ENCODE measurements at regions not wholly inside any gene's neighbourhood (a gene's known extent, or its start where the extent isn't known, plus 50 kb on each side); places are given as distances from the start of the nearest gene placed in this dataset.

DNA sequence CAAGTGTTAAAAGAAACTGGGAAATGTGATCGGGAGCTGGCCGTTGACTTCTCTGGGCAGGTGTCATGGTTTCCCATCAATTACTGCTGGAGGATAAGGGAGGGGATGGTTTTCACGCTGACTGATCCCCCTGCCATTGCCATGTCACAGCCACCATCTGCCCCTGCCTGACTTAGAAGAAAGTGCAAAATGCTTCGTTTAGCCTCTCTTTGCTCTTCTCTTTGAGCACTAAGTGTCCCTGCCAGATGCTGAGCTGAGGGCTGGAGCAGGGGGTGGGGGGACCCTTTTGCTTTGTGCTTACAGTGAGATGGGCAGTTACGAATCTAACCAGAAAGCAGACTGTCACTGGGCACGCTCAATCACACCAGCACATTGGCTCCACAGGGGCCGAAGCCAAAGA lies 138.4 kb upstream of the ALDH1B1 start:
- H3K36me3 ChIP-seq (ENCODE audit: control insufficient read depth, insufficient read depth, low read length), result no peaks in the 10 kb centered on the region
- no peak overlapping the region for H3K9ac ChIP-seq
- no peaks in the 10 kb centered on the region for H3K4me1 ChIP-seq
- no peak overlapping the region for H3K4me3 ChIP-seq (ENCODE audit: low read depth, low read length)
- no peak overlapping the region for H3K4me2 ChIP-seq (ENCODE audit: low read length)
- no peaks in the 10 kb centered on the region for H3K79me2 ChIP-seq
- H2AFZ ChIP-seq, result no peak overlapping the region
- H3K27ac ChIP-seq, result no peak overlapping the region
- TF ChIP-seq, protein P1, sequence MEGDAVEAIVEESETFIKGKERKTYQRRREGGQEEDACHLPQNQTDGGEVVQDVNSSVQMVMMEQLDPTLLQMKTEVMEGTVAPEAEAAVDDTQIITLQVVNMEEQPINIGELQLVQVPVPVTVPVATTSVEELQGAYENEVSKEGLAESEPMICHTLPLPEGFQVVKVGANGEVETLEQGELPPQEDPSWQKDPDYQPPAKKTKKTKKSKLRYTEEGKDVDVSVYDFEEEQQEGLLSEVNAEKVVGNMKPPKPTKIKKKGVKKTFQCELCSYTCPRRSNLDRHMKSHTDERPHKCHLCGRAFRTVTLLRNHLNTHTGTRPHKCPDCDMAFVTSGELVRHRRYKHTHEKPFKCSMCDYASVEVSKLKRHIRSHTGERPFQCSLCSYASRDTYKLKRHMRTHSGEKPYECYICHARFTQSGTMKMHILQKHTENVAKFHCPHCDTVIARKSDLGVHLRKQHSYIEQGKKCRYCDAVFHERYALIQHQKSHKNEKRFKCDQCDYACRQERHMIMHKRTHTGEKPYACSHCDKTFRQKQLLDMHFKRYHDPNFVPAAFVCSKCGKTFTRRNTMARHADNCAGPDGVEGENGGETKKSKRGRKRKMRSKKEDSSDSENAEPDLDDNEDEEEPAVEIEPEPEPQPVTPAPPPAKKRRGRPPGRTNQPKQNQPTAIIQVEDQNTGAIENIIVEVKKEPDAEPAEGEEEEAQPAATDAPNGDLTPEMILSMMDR (IDR thresholded peaks at IDR 0.05), result no peak
- H3K27me3 ChIP-seq (ENCODE audit: control insufficient read depth, insufficient read depth, low read length), result no peaks in the 10 kb centered on the region
- no peaks in the 10 kb centered on the region for H3K9me3 ChIP-seq (ENCODE audit: control insufficient read depth, low read length)

DNA sequence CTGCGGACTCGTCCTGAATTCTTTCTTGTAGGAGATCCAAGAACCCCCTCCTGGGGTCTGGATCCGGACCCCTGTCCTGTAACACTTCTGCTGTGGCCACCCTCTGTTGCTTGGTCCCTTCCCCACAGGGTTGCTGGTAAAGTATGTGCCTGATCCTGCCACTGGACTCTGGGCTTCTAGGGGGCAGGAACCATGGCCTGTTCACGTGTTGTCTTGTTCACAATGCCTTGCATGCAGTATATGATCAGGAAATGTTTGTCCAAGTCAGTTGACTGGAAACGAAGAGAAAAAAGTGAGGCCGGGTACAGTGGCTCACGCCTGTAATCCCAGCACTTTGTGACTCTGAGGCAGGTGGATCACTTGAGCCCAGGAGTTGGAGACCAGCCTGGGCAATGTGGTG lies 139.3 kb upstream of the ALDH1B1 start:
- H3K4me2 ChIP-seq (ENCODE audit: low read length), result no peak overlapping the region
- H3K4me3 ChIP-seq (ENCODE audit: low read depth, low read length), result no peak overlapping the region
- H3K27ac ChIP-seq, result no peak overlapping the region
- TF ChIP-seq, protein P1 (IDR thresholded peaks at IDR 0.05), result no peak
- H3K4me1 ChIP-seq, result no peaks in the 10 kb centered on the region
- H2AFZ ChIP-seq, result no peak overlapping the region
- H3K9me3 ChIP-seq (ENCODE audit: control insufficient read depth, low read length), result no peaks in the 10 kb centered on the region
- H3K9ac ChIP-seq, result no peak overlapping the region
- no peaks in the 10 kb centered on the region for H3K27me3 ChIP-seq (ENCODE audit: control insufficient read depth, insufficient read depth, low read length)
- no peaks in the 10 kb centered on the region for H3K79me2 ChIP-seq
- H3K36me3 ChIP-seq (ENCODE audit: control insufficient read depth, insufficient read depth, low read length), result no peaks in the 10 kb centered on the region

DNA sequence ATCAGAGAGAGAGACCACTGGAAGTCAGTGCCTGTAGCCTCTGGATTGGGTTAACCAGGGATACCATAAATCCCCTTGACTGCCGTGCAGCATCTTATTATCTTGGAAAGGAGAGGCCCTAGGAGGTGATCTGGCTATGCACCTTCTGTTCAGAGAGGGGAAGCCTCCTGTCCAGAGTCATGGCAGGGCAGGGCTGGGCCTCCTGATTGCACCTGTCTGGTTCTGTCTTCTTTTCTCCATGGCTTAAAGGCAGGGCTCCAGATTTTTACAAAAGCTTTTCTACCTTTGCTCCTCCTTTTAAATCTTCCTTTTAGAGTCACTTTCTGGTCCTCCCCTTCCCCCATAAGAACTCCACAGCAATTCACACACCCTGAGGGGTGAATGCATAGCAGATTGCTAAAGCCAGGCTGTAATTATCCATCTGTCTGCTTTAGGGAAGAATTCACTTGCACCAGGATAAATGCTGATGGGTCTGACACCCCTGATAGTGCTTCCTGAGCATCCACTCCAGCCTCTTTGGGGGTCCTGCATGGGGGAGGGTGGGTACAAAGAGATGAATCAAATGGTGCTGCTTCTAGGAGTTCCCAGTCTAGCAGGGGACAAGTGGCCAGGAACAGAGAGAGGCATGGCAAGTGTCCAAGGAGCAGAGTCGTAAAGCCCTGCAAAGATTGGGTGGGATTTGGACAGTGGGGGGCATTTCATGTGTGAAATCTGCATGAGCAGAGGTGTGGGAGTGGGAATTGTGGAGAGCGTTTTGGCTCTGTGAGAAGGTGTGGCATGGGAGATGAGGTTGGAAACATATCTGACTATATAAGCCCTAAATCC lies 141.3 kb upstream of the ALDH1B1 start:
- no peak overlapping the region for H3K27ac ChIP-seq
- H3K4me1 ChIP-seq, result no peaks in the 10 kb centered on the region
- H2AFZ ChIP-seq, result no peak overlapping the region
- no peak overlapping the region for H3K4me2 ChIP-seq (ENCODE audit: low read length)
- no peaks in the 10 kb centered on the region for H3K27me3 ChIP-seq (ENCODE audit: control insufficient read depth, insufficient read depth, low read length)
- H3K9ac ChIP-seq, result no peak overlapping the region
- TF ChIP-seq, protein P1 (IDR thresholded peaks at IDR 0.05), result no peak
- H3K4me3 ChIP-seq (ENCODE audit: low read depth, low read length), result no peak overlapping the region
- H3K36me3 ChIP-seq (ENCODE audit: control insufficient read depth, insufficient read depth, low read length), result no peaks in the 10 kb centered on the region
- H3K9me3 ChIP-seq (ENCODE audit: control insufficient read depth, low read length), result no peaks in the 10 kb centered on the region
- H3K79me2 ChIP-seq, result no peaks in the 10 kb centered on the region

DNA sequence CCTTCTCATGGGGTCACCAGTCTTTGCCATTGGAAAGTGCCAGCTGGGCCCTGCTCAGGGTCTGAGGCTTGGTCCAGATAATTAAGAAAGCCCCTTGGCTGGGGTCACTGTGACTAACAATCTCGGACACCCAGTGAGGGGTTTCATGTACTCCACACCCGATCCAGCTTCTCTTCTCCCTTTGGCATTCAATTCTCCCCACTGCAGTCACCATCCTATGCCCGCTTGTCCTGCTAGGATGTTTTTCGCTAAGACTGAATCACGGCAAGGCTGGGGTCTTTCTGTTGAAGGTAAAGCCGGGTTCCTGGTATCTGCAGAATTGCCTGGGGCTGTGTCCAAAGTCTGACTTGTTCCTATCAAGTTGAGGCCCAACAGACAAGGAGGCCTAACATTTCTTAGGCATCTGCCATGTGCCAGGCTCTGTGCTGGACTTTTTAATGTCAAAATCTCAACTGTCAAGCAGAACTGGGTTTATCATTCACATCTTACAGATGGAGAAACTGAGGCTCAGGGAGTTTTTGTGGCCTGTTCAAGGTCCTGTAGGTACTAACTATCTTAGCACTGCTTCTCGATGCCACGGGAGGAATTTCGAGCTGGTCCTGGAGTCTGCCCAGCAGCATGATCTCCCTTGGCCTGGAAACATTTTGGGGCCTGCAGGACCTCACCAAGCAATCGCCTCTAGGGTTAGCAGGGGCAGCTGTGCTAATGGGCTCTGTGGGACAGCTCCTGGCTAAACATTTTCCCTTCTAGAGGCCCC lies 142.0 kb upstream of the ALDH1B1 start:
- TF ChIP-seq, protein P1 (IDR thresholded peaks at IDR 0.05), result no peak
- no peaks in the 10 kb centered on the region for H3K36me3 ChIP-seq (ENCODE audit: control insufficient read depth, insufficient read depth, low read length)

More for the DNA sequence above, 142.0 kb upstream of the ALDH1B1 start:
- no peak overlapping the region for H3K9ac ChIP-seq
- no peaks in the 10 kb centered on the region for H3K27me3 ChIP-seq (ENCODE audit: control insufficient read depth, insufficient read depth, low read length)
- H3K4me1 ChIP-seq, result no peaks in the 10 kb centered on the region
- H3K4me3 ChIP-seq (ENCODE audit: low read depth, low read length), result no peak overlapping the region
- no peak overlapping the region for H3K27ac ChIP-seq
- H3K79me2 ChIP-seq, result no peaks in the 10 kb centered on the region
- H3K9me3 ChIP-seq (ENCODE audit: control insufficient read depth, low read length), result no peaks in the 10 kb centered on the region
- no peak overlapping the region for H3K4me2 ChIP-seq (ENCODE audit: low read length)
- no peak overlapping the region for H2AFZ ChIP-seq
